ENCODE measurements at regions not wholly inside any gene's neighbourhood (a gene's known extent, or its start where the extent isn't known, plus 50 kb on each side); places are given as distances from the start of the nearest gene placed in this dataset.
"Not testable (repeated sequence)": the region's sequence is repeated elsewhere in the genome, so short reads cannot be mapped to it uniquely, and the experiment has no call there.

GRCh38 chr4:135406597-135406996, 1205.0 kb upstream of the PABPC4L start:
- not testable (repeated sequence) for TF ChIP-seq POLR2A, POLR2AphosphoS5, EP300 (IDR thresholded peaks at IDR 0.05)
- TF ChIP-seq, protein P1, sequence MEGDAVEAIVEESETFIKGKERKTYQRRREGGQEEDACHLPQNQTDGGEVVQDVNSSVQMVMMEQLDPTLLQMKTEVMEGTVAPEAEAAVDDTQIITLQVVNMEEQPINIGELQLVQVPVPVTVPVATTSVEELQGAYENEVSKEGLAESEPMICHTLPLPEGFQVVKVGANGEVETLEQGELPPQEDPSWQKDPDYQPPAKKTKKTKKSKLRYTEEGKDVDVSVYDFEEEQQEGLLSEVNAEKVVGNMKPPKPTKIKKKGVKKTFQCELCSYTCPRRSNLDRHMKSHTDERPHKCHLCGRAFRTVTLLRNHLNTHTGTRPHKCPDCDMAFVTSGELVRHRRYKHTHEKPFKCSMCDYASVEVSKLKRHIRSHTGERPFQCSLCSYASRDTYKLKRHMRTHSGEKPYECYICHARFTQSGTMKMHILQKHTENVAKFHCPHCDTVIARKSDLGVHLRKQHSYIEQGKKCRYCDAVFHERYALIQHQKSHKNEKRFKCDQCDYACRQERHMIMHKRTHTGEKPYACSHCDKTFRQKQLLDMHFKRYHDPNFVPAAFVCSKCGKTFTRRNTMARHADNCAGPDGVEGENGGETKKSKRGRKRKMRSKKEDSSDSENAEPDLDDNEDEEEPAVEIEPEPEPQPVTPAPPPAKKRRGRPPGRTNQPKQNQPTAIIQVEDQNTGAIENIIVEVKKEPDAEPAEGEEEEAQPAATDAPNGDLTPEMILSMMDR (IDR thresholded peaks at IDR 0.05), result not testable (repeated sequence)

Data from gastroesophageal sphincter (tissue), 3 donors.